H1 (cell line): ENCODE measurements at regions not wholly inside any gene's neighbourhood (a gene's known extent, or its start where the extent isn't known, plus 50 kb on each side); places are given as distances from the start of the nearest gene placed in this dataset.
"Not testable (repeated sequence)": the region's sequence is repeated elsewhere in the genome, so short reads cannot be mapped to it uniquely, and the experiment has no call there.

ENCODE experiments used
- CTCF ChIA-PET: fragments of 300-600 bp; sonication (Branson Sonifier 250); formaldehyde crosslinking; loops from one replicate; lab custom pipeline; 2021; ENCODE audit not compliant: partially characterized antibody; lab: Charles Lee
- POLR2A ChIA-PET: fragments of 300-600 bp; sonication (Branson Sonifier 250); formaldehyde crosslinking; loops from one replicate; lab custom pipeline; 2021; ENCODE audit warnings: inconsistent platforms; ENCODE audit not compliant: partially characterized antibody; lab: Charles Lee
- DNase-seq, 2 experiments: peaks; one replicate each; pipeline versions ENCODE4 v3.0.0 to v3.0.0-alpha.2; 2010 to 2022; ENCODE audit warnings: low spot score in 2 of 2, low read depth in 1 of 2, mixed read lengths in 1 of 2
- FAIRE-seq: peaks from 2 replicates; lab custom pipeline; 2011; peaks lifted over from hg19 to GRCh38; lab: Jason Lieb, UNC
- H2AFZ ChIP-seq: 2 replicates; pipeline ENCODE4 v1.8.1; 2012; ENCODE audit warnings: low read length, inconsistent platforms
- H2AK5ac ChIP-seq: 2 replicates; pipeline ENCODE4 v1.6.1; 2013; ENCODE audit warnings: low read depth, low read length
- H2BK120ac ChIP-seq: replicated peaks from 2 replicates; pipeline ENCODE3; 2013; ENCODE audit warnings: low read depth, low read length, inconsistent platforms
- H2BK12ac ChIP-seq: 2 replicates; pipeline ENCODE4 v1.6.1; 2013; ENCODE audit warnings: low read depth, low read length
- H2BK15ac ChIP-seq: 2 replicates; pipeline ENCODE4 v1.6.1; 2013; ENCODE audit warnings: low read length
- H2BK20ac ChIP-seq: 2 replicates; pipeline ENCODE4 v1.6.1; 2013; ENCODE audit warnings: low read length
- H2BK5ac ChIP-seq: 2 replicates; pipeline ENCODE4 v1.6.1; 2013; ENCODE audit warnings: low read depth, low read length
- H3K14ac ChIP-seq: 2 replicates; pipeline ENCODE4 v1.6.1; 2013; ENCODE audit warnings: inconsistent platforms; ENCODE audit not compliant: insufficient read length
- H3K18ac ChIP-seq: 2 replicates; pipeline ENCODE4 v1.6.1; 2013; ENCODE audit warnings: low read length; ENCODE audit errors: extremely low read depth
- H3K23ac ChIP-seq: 2 replicates; pipeline ENCODE4 v1.6.1; 2013; ENCODE audit warnings: inconsistent platforms; ENCODE audit not compliant: insufficient read length
- H3K23me2 ChIP-seq: 2 replicates; pipeline ENCODE4 v1.6.1; 2013; ENCODE audit warnings: low read depth, low read length
- H3K27ac ChIP-seq: 2 replicates; pipeline ENCODE4 v1.6.1; 2011; ENCODE audit warnings: low read depth, low read length, inconsistent platforms
- H3K27me3 ChIP-seq, 4 experiments: replicated peaks in 1 of 4; 1 replicate in 1 of 4; 2 replicates in 3 of 4; pipeline versions ENCODE4 v1.6.1 to v1.8.1; 2011 to 2013; ENCODE audit warnings: low read length in 3 of 4, mild to moderate bottlenecking in 3 of 4, inconsistent platforms in 2 of 4, mixed read lengths in 2 of 4, moderate library complexity in 1 of 4; ENCODE audit not compliant: control insufficient read depth in 3 of 4, insufficient read depth in 3 of 4; ENCODE audit errors: extremely low read depth in 1 of 4
- H3K36me3 ChIP-seq, 4 experiments: 2 replicates each; pipeline versions ENCODE4 v1.6.1 to v1.8.1; 2011 to 2013; ENCODE audit warnings: mild to moderate bottlenecking in 4 of 4, low read length in 3 of 4, moderate library complexity in 2 of 4, control low read depth in 1 of 4, inconsistent platforms in 1 of 4; ENCODE audit not compliant: insufficient read depth in 4 of 4, control insufficient read depth in 2 of 4
- H3K4ac ChIP-seq: replicated peaks from 2 replicates; pipeline ENCODE3; 2013; ENCODE audit warnings: low read length, low read depth, mixed read lengths, inconsistent platforms; ENCODE audit not compliant: insufficient read length
- H3K4me1 ChIP-seq, 4 experiments: replicated peaks in 1 of 4; 1 replicate in 1 of 4; 2 replicates in 3 of 4; pipeline versions ENCODE4 v1.6.1 to v1.8.1; 2011 to 2013; ENCODE audit warnings: low read length in 3 of 4, inconsistent platforms in 2 of 4, mixed read lengths in 1 of 4; ENCODE audit not compliant: insufficient read depth in 4 of 4, control insufficient read depth in 3 of 4
- H3K4me2 ChIP-seq, 2 experiments: 2 replicates each; pipeline versions ENCODE4 v1.6.1 to v1.8.1; 2011 to 2013; ENCODE audit warnings: low read depth in 2 of 2, low read length in 2 of 2, control low read depth in 1 of 2, inconsistent platforms in 1 of 2, mild to moderate bottlenecking in 1 of 2; ENCODE audit not compliant: insufficient read depth in 1 of 2
- H3K4me3 ChIP-seq, 4 experiments: fragments of 200-600, 300-600 bp in 1 of 4; sonication (generic), shearing (Covaris generic), sonication (Bioruptor Twin) in 1 of 4; 2 replicates each; pipeline versions ENCODE4 v1.5.1 to v1.8.1; 2011 to 2016; ENCODE audit warnings: low read length in 4 of 4, low read depth in 3 of 4, control low read depth in 2 of 4, inconsistent platforms in 2 of 4, mild to moderate bottlenecking in 2 of 4, mixed read lengths in 1 of 4, moderate library complexity in 1 of 4; ENCODE audit not compliant: insufficient read depth in 2 of 4; ENCODE audit errors: extremely low read depth in 1 of 4
- H3K56ac ChIP-seq: replicated peaks from 2 replicates; pipeline ENCODE3; 2013; ENCODE audit warnings: low read depth, mild to moderate bottlenecking, mixed read lengths, low read length, inconsistent platforms; ENCODE audit not compliant: insufficient read length
- H3K79me1 ChIP-seq: 2 replicates; pipeline ENCODE4 v1.6.1; 2013; ENCODE audit warnings: low read depth, low read length, control low read depth
- H3K79me2 ChIP-seq, 2 experiments: 2 replicates each; pipeline versions ENCODE4 v1.6.1 to v1.8.1; 2012 to 2013; ENCODE audit warnings: low read length in 2 of 2, mild to moderate bottlenecking in 2 of 2, inconsistent platforms in 1 of 2; ENCODE audit not compliant: insufficient read depth in 2 of 2, control insufficient read depth in 1 of 2
- H3K9ac ChIP-seq, 4 experiments: replicated peaks in 1 of 4; 1 replicate in 1 of 4; 2 replicates in 3 of 4; pipeline versions ENCODE4 v1.6.1 to v1.8.1; 2011 to 2013; ENCODE audit warnings: low read depth in 3 of 4, low read length in 3 of 4, control low read depth in 2 of 4, mild to moderate bottlenecking in 2 of 4, moderate library complexity in 2 of 4, inconsistent platforms in 1 of 4; ENCODE audit errors: extremely low read depth in 1 of 4
- H3K9me3 ChIP-seq, 2 experiments: 2 replicates each; pipeline versions ENCODE4 v1.6.1 to v1.8.1; 2012 to 2013; ENCODE audit warnings: mild to moderate bottlenecking in 2 of 2, moderate library complexity in 2 of 2, control low read depth in 1 of 2, inconsistent platforms in 1 of 2, low read depth in 1 of 2, low read length in 1 of 2, mixed read lengths in 1 of 2; ENCODE audit not compliant: insufficient read depth in 2 of 2
- H4K20me1 ChIP-seq, 2 experiments: replicated peaks in 1 of 2; 2 replicates each; pipeline versions ENCODE3 to v1.8.1; 2011 to 2013; ENCODE audit warnings: inconsistent platforms in 2 of 2, low read length in 2 of 2, mild to moderate bottlenecking in 1 of 2; ENCODE audit not compliant: insufficient read depth in 2 of 2, control insufficient read depth in 1 of 2
- H4K5ac ChIP-seq: 2 replicates; pipeline ENCODE4 v1.6.1; 2013; ENCODE audit warnings: low read length, low read depth, mixed read lengths, inconsistent platforms; ENCODE audit not compliant: insufficient read length
- H4K8ac ChIP-seq: 2 replicates; pipeline ENCODE4 v1.8.0; 2013; ENCODE audit warnings: mild to moderate bottlenecking, moderate library complexity, low read length, inconsistent platforms; ENCODE audit not compliant: insufficient read depth; ENCODE audit errors: extremely low read depth
- H4K91ac ChIP-seq: replicated peaks from 2 replicates; pipeline ENCODE3; 2013; ENCODE audit warnings: low read length, mixed read lengths, inconsistent platforms; ENCODE audit not compliant: insufficient read length
- CTBP2 ChIP-seq: IDR thresholded peaks from 2 replicates; pipeline ENCODE4 v1.7.0; 2011; ENCODE audit warnings: borderline replicate concordance, mild to moderate bottlenecking, moderate library complexity, mixed read lengths, low read length; ENCODE audit not compliant: insufficient read depth, insufficient read length
- E2F6 ChIP-seq: IDR thresholded peaks from 2 replicates; pipeline ENCODE4 v1.6.1; 2012; ENCODE audit warnings: inconsistent platforms
- EP300 ChIP-seq, 2 experiments: IDR thresholded peaks; 1 replicate in 1 of 2; 2 replicates in 1 of 2; pipeline ENCODE4 v1.6.1; 2011 to 2012; ENCODE audit warnings: low read depth in 2 of 2, low read length in 2 of 2, mild to moderate bottlenecking in 2 of 2, borderline replicate concordance in 1 of 2, inconsistent platforms in 1 of 2, moderate library complexity in 1 of 2
- MAX ChIP-seq: IDR thresholded peaks from 2 replicates; pipeline ENCODE4 v1.6.1; 2012; ENCODE audit warnings: inconsistent platforms
- POLR2AphosphoS5 ChIP-seq: IDR thresholded peaks from 2 replicates; pipeline ENCODE4 v1.6.1; 2011; ENCODE audit warnings: low read depth, low read length
- WGBS, 2 experiments: shearing (Covaris generic) in 1 of 2; methylation state at CpG; one replicate each; pipeline versions ENCODE4 v1.1.6 to v1.1.7; 2013 to 2015; ENCODE audit warnings: low lambda C conversion rate in 2 of 2, mixed read lengths in 2 of 2, inconsistent platforms in 1 of 2, low coverage in 1 of 2, missing lambda C conversion rate in 1 of 2; ENCODE audit not compliant: insufficient replicate concordance in 2 of 2, insufficient coverage in 1 of 2, insufficient read length in 1 of 2; ENCODE audit errors: extremely low coverage in 1 of 2, missing lambda C conversion rate in 1 of 2; 5-methylcytosine and 5-hydroxymethylcytosine counted together

- TF ChIP-seq POLR2AphosphoS5 (no peak), EP300 (IDR thresholded peaks at IDR 0.05; ENCODE audit: borderline replicate concordance in 1 of 2, low read depth in 2 of 2, low read length in 2 of 2) (no peak), MAX (no peak), E2F6 (no peak), CTBP2 (no peak)
Observed at GRCh38 chr10:26374426-26374825, 63.7 kb upstream of the APBB1IP start (continued).

- H3K23ac ChIP-seq, H3K9ac ChIP-seq, H3K4me1 ChIP-seq, FAIRE-seq, H3K4me3 ChIP-seq, H2BK5ac ChIP-seq, H3K27me3 ChIP-seq, H3K4me2 ChIP-seq, DNase-seq, H3K18ac ChIP-seq, H2BK15ac ChIP-seq, H4K5ac ChIP-seq, H3K9me3 ChIP-seq, H3K14ac ChIP-seq, POLR2A ChIA-PET, H2BK12ac ChIP-seq, H3K4ac ChIP-seq, H4K20me1 ChIP-seq, H2BK120ac ChIP-seq, H2AFZ ChIP-seq, H3K56ac ChIP-seq, H3K27ac ChIP-seq, H4K91ac ChIP-seq, H3K36me3 ChIP-seq, H3K79me2 ChIP-seq, H3K23me2 ChIP-seq, H4K8ac ChIP-seq, H2BK20ac ChIP-seq, H2AK5ac ChIP-seq, H3K79me1 ChIP-seq: not testable (repeated sequence)
- WGBS, 2 experiments, result 80% methylated on average over 9 of the region's 9 CpGs; no CpG with 5 or more reads in 1 of the 2 experiments
- CTCF ChIA-PET, result interaction anchor here (1.2 kb wide), 1 partner anchor 157 kb away, joined by 4 read pairs; no protein-coding TSS in a partner anchor
Observed at GRCh38 chr10:26377224-26377810, 60.8 kb upstream of the APBB1IP start.
